Activated naive CD4-positive, alpha-beta T cell (primary cell): ENCODE measurements at regions not wholly inside any gene's neighbourhood (a gene's known extent, or its start where the extent isn't known, plus 50 kb on each side); places are given as distances from the start of the nearest gene placed in this dataset.
"Not testable (repeated sequence)": the region's sequence is repeated elsewhere in the genome, so short reads cannot be mapped to it uniquely, and the experiment has no call there.

Source experiments
- DNase-seq, 4 experiments: peaks; one replicate each; lab custom pipeline; 2025; lab: John Stamatoyannopoulos, UW

DNA sequence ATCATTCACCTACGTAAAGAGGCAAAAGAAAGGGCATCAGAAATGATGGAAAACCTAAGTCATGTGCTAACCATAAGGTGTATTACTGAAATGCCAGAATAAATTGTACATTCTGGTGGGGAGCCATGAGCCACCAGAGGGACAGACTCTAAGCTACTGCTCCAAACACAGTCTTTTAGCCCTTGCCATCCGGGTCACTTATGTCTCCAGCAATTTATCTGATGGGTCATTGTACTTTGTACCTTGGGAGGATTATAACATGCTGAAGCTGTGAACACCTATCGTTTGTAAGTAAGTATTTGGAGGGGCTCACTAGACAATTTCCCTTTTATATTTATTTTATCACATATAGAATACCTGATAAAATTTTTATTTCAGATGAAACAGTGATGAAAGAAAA, 495.1 kb downstream of the KIF4B start:
- DNase-seq, result no peak

- DNase-seq, result no peak
Measured at GRCh38 chr5:155512329-155512728, 498.8 kb downstream of the KIF4B start.

DNA sequence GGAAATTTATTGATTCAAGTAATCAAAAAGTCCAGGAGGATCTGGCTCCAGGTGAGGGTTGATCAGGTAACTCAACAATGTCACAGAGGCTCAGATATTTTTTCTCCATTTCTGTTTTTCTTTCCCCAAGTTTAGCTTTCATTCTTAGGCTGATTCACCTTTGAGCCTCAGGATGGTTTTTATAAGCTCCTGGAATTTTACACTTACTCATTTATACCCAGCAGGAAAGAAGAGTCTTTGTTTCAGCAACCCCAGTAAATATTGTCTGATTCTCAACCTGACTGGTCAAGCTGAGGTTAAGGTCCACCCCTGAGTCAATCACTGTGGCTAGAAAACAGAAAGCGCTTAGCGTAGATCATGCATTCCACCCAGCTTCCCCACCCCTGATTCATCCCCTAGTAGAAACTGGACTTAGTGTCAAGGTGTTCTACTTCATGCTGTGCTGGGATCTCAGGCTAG, 500.6 kb downstream of the KIF4B start:
- DNase-seq, result no peak

DNA sequence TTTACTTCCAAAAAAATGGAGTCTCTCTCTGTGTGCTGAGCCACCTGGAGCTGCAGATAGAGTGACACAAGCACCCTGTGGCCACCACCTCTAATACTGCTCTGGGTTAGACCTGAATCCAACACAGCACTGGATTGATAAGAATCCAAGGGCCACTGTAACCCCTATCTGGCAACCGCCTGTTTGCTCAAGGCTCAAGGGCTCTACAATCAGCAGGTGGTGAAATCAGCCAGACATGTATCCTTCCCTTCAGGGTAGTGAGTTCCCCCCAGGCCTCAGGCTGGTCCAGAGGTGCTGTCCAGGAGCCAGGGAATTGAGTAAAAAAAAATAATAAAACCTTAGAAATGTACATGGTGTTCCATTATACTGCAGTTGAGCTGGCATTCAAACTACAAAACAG, 509.0 kb downstream of the KIF4B start:
- DNase-seq, result no peak

DNA sequence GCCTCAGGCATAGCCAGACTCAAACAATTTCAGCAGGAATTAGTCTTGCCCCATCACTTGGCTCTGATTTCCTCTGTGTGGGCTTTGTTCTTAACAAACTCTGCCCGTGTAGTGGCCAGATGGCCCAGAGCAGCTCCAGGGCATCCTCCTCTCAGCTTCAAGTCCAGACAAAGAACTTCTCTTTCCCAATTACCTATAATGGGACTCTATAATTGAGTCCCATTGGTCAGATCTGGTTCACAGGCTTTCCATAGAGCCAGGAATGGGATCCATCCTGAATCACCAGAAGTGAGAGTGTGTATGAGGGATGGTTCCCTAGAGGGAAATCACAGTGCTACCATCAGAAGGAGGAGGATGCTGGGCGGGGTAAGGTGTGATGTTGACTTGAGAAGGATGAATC, 515.8 kb downstream of the KIF4B start:
- no peak for DNase-seq

DNA sequence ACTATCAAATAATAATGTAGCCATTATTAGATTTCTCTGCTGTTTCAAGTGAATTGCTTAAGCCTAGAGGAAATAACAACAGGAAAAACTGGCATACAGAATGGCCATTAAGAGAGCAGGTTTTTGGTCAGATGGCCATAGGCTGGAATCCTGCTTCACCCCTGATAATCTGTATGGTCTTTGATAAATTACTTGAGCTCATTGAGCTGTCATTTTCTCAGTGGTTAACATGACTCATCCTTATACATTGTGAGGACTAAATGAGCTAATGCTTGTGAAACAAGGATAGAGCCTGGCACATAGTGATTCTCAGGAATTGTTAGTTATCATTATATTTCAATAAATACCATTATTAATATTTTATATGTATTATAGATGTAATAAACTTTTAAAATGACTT, 516.5 kb downstream of the KIF4B start:
- DNase-seq, result no peak

DNA sequence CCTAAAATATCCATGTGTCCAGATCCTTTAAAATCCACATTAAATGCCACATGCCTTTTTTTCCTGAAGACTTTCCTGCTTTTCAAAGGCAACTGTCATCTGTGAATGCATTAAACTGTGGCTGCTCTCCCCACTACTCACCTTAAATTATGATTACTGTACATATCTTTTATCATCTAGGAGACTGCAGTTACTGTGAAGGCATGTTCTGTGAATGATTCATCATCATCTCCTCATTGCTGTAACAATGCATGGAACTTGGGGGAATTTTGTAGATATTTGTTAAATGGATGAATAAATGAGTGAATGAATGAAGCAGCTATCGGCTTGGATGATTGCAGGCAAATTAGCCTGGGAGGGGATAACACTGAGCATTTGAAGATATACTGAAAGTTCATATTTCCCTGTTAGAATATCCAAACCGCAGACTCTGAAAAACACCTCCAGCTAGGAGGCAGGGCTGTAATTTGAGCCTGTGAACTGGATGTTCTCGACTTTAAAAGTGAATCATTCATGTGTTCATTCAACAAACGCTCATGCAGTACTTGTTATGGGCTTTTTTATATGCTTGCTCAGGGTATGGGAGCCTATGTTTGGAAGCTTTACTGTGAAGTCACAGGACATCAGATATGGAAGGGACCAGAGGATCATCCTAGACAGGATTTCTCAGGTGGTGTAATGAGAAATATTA, 519.2 kb downstream of the KIF4B start:
- no peak for DNase-seq

DNA sequence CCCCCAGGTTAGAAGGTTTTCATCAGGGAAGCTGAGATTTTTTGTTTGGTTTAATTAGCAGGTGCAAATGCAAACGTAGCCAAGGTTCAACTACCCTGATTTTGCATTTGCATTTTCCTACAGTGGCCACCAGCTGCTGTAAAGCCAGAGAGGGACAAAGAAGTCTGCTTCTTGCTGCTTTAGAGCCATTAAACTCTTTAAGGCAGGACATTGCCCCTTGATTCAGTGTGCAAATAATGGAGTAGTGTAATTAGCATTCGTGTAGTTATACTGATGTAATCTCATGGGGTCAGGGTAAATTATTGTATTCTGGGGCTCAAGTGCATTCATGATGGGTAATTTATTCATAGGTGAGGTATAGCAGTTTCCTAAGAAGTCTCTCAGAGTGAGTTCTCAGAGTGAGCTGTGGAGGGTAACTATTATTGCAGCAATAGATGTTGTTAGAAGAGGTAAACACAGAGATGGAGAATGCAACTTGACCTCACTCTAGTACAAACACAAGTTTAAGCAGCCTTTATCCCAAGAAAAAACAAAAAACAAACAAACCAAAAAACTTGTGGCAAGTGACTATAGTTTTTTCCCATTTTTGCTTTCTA, 526.5 kb downstream of the KIF4B start:
- no peak for DNase-seq

GRCh38 chr5:155546075-155546474, 532.5 kb downstream of the KIF4B start:
- no peak for DNase-seq

- DNase-seq, result no peak
Measured at GRCh38 chr5:155554500-155554899, 540.9 kb downstream of the KIF4B start.

DNA sequence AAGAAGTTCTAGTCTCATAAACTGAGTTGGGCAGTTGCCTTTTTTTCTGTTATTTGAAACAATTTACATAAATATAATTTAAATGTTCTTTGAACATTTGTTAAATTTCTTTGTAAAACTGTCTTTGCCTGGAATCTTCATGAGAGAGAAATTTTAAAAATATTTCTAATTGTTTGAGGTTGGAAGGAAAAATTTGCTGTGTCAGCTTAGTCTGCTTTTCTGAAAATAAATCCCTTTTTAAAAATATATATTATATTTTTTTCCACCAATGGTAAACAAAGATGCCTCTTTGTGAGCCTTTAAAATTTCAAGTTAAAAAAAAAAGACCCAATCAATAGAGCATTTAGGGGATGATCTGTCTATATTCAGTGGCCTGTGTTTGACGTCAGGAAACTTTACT, 542.7 kb downstream of the KIF4B start:
- DNase-seq, result no peak

DNA sequence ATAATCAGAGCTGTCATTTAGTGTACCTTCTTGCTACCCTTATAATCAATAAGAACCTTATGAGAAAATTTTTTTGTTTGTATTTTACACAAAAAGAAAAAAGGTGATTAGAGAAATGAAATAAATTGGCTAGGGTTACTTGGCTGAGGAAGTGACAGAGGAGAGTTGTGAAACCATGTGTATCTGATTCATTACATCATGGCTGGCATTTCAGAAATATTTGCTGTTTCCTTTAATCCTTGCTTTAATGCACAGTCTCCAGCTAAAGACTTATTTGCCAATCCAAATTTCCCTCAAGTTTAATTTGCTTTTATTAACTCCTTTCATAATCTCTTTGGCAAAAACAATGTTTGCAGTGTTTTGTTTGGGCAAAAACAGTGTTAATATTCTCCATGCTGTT, 543.1 kb downstream of the KIF4B start:
- DNase-seq, result no peak

DNA sequence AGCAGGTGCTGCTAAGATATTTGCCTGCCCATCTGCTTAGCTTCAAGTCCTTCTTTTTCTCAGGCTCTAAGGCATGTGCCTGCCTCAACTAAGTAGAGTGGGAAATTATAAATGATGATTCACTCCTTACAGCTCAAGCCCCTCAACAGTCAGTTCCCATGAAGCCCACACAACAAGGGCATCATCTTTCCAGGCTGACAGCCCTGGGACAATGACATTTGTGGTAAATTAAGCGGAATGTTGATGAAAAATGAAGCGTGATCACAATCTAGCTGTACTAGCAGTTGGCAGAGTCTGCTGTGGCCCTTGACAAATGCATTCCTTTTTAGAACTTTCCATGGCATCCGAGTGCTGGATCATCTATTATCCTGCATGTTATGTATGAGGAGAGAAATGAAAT, 548.6 kb downstream of the KIF4B start:
- DNase-seq, result no peak

DNA sequence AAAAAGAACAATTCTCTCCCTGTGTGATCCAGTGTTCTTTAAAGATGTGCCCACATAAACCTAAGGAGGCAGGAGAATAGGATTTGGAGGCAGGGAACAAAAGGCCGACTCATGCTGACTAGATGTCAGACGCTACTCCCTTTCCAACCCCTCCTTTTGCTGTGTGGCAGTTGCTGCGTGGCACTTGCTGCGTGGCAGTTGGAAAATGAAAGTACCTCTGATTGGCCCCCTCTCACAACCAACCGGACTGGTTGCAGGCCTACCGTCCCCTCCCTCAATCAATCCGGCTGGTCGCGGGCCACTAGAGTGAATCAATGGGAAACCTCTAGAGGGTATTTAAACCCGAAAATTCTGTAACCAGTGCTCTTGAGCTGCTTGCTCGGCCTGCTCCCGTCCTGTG, 551.0 kb downstream of the KIF4B start:
- no peak for DNase-seq

DNA sequence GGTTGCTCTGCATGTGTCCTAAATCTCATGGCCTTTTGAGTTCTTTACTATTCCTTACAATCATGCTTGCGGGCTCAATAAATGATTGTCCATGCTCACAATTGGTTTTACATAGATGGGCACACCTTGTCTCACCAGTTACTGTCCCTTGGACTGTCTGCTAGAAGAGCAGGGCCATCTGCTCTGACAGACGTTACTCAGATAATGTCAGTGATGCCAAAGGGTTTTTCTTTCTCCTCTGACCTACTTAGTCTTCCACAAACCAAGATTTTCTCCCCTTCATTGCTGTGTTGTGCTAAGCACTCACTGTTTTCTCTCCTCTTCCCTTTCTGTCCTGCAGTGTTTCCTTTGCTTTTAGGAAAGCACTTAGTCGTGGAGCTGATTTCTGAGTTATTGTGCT, 562.3 kb downstream of the KIF4B start:
- no peak for DNase-seq

DNA sequence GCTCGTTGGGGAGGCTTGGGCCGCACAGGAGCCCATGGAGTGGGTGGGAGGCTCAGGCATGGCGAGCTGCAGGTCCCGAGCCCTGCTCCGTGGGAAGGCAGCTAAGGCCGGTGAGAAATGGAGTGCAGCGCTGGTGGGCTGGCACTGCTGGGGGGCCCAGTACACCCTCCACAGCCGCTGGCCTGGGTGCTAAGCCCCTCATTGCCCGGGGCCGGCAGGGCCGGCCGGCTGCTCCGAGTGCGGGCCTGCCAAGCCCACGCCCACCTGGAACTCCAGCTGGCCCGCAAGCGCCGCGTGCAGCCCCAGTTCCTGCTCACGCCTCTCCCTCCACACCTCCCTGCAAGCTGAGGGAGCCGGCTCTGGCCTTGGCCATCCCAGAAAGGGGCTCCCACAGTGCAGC, 573.3 kb downstream of the KIF4B start:
- not testable (repeated sequence) for DNase-seq

- no peak for DNase-seq
Measured at GRCh38 chr5:155587458-155587857, 573.9 kb downstream of the KIF4B start.

- DNase-seq, result no peak
Measured at GRCh38 chr5:155591273-155591672, 577.7 kb downstream of the KIF4B start.

- DNase-seq, result no peak
Measured at GRCh38 chr5:155594270-155594669, 580.7 kb downstream of the KIF4B start.

- no peak for DNase-seq
Measured at GRCh38 chr5:155595791-155596190, 582.2 kb downstream of the KIF4B start.

DNA sequence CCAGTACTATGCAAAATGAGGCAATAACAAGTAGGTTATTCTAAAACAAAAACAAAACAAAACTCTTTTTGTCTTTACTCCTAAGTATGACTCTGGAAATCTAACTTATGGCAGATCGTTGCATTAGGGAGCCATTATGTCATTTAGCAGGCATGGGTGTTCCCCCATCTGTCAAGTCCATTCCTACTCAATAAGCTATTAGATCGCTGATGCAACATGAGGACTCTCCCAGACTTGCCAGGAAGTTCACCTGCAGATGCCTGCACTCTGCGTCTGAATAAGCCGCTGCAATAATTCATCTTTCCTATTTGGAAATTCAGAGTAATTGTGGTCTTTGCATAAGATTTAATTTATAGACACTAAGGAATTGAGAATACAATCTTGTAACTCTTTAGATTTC, 585.0 kb downstream of the KIF4B start:
- no peak for DNase-seq

GRCh38 chr5:155605920-155606319, 592.4 kb downstream of the KIF4B start:
- no peak for DNase-seq

DNA sequence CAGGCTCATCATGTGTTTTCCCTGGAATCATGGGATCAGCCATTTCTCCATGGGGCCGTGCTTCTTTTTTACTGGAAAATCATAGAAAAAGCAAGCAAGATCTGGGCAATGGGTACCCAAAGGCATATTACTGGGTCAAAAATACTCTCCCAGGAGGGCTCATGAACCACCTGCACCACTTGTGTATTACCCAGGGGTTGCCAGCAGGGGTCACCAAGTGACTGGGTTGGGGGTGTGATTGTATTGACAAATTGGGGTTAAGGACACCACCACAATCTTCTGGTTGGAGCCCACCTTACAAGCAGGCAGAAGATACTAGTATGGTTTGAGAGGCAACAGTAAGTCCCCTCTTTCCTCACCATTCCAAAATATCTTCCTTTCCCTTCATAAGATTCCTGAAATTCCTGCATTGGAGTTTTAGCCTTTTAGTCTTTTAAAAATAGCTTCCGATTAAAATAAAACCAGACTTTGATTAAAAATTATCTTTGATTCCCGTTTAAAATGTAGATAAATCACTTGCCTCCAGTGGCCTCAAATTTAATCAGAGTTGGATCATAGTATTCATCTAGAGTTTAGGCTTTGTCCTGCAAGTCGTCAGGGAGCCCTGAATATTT, 603.3 kb downstream of the KIF4B start:
- DNase-seq, result peak in 2 of 4 experiments; percentile 1 to 4

- DNase-seq, result no peak
Measured at GRCh38 chr5:155619688-155620087, 606.1 kb downstream of the KIF4B start.
